NT2/D1 (cell line): ENCODE measurements at regions not wholly inside any gene's neighbourhood (a gene's known extent, or its start where the extent isn't known, plus 50 kb on each side); places are given as distances from the start of the nearest gene placed in this dataset.
A peak's percentile ranks its signal among the peaks of the same experiment; 100 is the strongest.

Experiments used
- DNase-seq: peaks from one replicate; pipeline ENCODE4 v3.0.0-alpha.2; 2011; ENCODE audit warnings: low read depth, low spot score
- H3K27me3 ChIP-seq: 2 replicates; pipeline ENCODE4 v1.6.0; 2011; ENCODE audit warnings: mild to moderate bottlenecking; ENCODE audit not compliant: insufficient read length, insufficient read depth
- H3K36me3 ChIP-seq: 2 replicates; pipeline ENCODE4 v1.6.1; 2011; ENCODE audit warnings: mild to moderate bottlenecking, low read length, mixed read lengths; ENCODE audit not compliant: insufficient read depth, insufficient read length
- H3K4me1 ChIP-seq: 2 replicates; pipeline ENCODE4 v1.5.1; 2011; ENCODE audit not compliant: insufficient read depth, insufficient read length
- H3K4me3 ChIP-seq: 2 replicates; pipeline ENCODE4 v1.5.1; 2011; ENCODE audit warnings: low read depth; ENCODE audit not compliant: insufficient read length
- H3K9ac ChIP-seq: 2 replicates; pipeline ENCODE4 v1.6.0; 2011; ENCODE audit warnings: low read depth; ENCODE audit not compliant: insufficient read length
- H3K9me3 ChIP-seq: 2 replicates; pipeline ENCODE4 v1.5.1; 2011; ENCODE audit warnings: mild to moderate bottlenecking, low read length; ENCODE audit not compliant: insufficient read depth
- SUZ12 ChIP-seq: IDR thresholded peaks from 2 replicates; pipeline ENCODE4 v1.6.1; 2011; ENCODE audit not compliant: insufficient read length, insufficient read depth; ENCODE audit errors: extremely low read depth
- YY1 ChIP-seq: IDR thresholded peaks from 2 replicates; pipeline ENCODE4 v1.6.1; 2011; ENCODE audit not compliant: insufficient read length, insufficient read depth
- ZNF274 ChIP-seq: IDR thresholded peaks from 2 replicates; pipeline ENCODE4 v1.6.1; 2011; ENCODE audit warnings: mild to moderate bottlenecking, low read depth, low read length

GRCh38 chr3:67856718-67857117 lies 202.3 kb upstream of the SUCLG2 start:
- TF ChIP-seq ZNF274 (no peak), SUZ12 (no peak), YY1 (no peak)

GRCh38 chr3:67854663-67855062 lies 200.3 kb upstream of the SUCLG2 start:
- Histone ChIP-seq H3K9me3 (no peaks in the 10 kb centered on the region), H3K4me1 (no peaks in the 10 kb centered on the region), H3K27me3 (no peaks in the 10 kb centered on the region), H3K36me3 (no peaks in the 10 kb centered on the region), H3K9ac (no peak overlapping the region), H3K4me3 (no peak overlapping the region)
- TF ChIP-seq YY1 (no peak), SUZ12 (no peak), ZNF274 (no peak)
- no peak for DNase-seq

More at GRCh38 chr3:67856718-67857117, 202.3 kb upstream of the SUCLG2 start:
- H3K4me3 ChIP-seq: no peak overlapping the region
- H3K4me1 ChIP-seq: no peaks in the 10 kb centered on the region
- no peak for DNase-seq
- H3K36me3 ChIP-seq: no peaks in the 10 kb centered on the region
- H3K27me3 ChIP-seq: no peaks in the 10 kb centered on the region
- H3K9ac ChIP-seq: no peak overlapping the region
- no peaks in the 10 kb centered on the region for H3K9me3 ChIP-seq

- no peaks in the 10 kb centered on the region for H3K36me3 ChIP-seq
- H3K4me1 ChIP-seq: no peaks in the 10 kb centered on the region
- H3K4me3 ChIP-seq: no peak overlapping the region
- H3K9ac ChIP-seq: no peak overlapping the region
- DNase-seq: no peak
- no peaks in the 10 kb centered on the region for H3K9me3 ChIP-seq
- no peak for TF ChIP-seq SUZ12
- TF ChIP-seq ZNF274: no peak
- H3K27me3 ChIP-seq: no peaks in the 10 kb centered on the region
Observed at GRCh38 chr3:67853520-67853919, 199.1 kb upstream of the SUCLG2 start.

GRCh38 chr3:67848299-67848698 lies 193.9 kb upstream of the SUCLG2 start:
- no peaks in the 10 kb centered on the region for H3K27me3 ChIP-seq
- TF ChIP-seq SUZ12 (no peak), ZNF274 (no peak), YY1 (no peak)
- no peak for DNase-seq
- H3K9me3 ChIP-seq: no peaks in the 10 kb centered on the region
- no peak overlapping the region for H3K9ac ChIP-seq
- no peaks in the 10 kb centered on the region for H3K36me3 ChIP-seq
- no peaks in the 10 kb centered on the region for H3K4me1 ChIP-seq
- no peak overlapping the region for H3K4me3 ChIP-seq

DNA sequence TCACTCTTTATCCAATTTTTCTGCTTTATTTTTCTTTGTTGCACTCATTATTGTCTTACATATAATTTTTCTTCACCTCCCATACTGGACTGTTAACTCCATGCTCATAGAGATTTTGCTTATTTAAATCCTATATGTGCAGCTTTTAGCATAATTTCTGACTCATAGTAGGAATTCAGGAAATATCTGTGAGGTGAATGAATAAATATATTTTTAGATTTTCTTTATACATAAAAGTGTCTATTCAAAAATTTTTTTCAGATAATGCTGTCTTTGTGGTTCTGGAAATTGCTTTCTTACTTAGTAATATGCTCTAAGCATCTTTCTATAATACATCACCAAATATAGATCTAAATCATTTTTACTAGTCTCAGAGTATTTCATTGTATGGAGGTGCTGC lies 191.8 kb upstream of the SUCLG2 start:
- Histone ChIP-seq H3K9ac (no peak overlapping the region), H3K27me3 (no peaks in the 10 kb centered on the region), H3K4me3 (no peak overlapping the region), H3K36me3 (no peaks in the 10 kb centered on the region), H3K4me1 (no peaks in the 10 kb centered on the region), H3K9me3 (no peaks in the 10 kb centered on the region)
- DNase-seq: no peak
- TF ChIP-seq SUZ12: no peak
- no peak for TF ChIP-seq YY1
- no peak for TF ChIP-seq ZNF274

GRCh38 chr3:67832817-67833216 lies 178.4 kb upstream of the SUCLG2 start:
- H3K27me3 ChIP-seq: no peaks in the 10 kb centered on the region
- no peak overlapping the region for H3K4me3 ChIP-seq
- no peak for TF ChIP-seq YY1
- no peak for TF ChIP-seq SUZ12
- no peaks in the 10 kb centered on the region for H3K36me3 ChIP-seq
- H3K9ac ChIP-seq: no peak overlapping the region
- no peak for DNase-seq
- peaks cover 22% of the 10 kb centered on the region for H3K9me3 ChIP-seq
- no peaks in the 10 kb centered on the region for H3K4me1 ChIP-seq

- Histone ChIP-seq H3K36me3 (no peaks in the 10 kb centered on the region), H3K9me3 (peaks cover 22% of the 10 kb centered on the region), H3K4me3 (no peak overlapping the region), H3K9ac (no peak overlapping the region), H3K27me3 (no peaks in the 10 kb centered on the region), H3K4me1 (no peaks in the 10 kb centered on the region)
- peak; percentile 27 for DNase-seq
- no peak for TF ChIP-seq YY1
- no peak for TF ChIP-seq SUZ12
- TF ChIP-seq ZNF274: no peak
Observed at GRCh38 chr3:67831262-67831661, 176.8 kb upstream of the SUCLG2 start.

DNA sequence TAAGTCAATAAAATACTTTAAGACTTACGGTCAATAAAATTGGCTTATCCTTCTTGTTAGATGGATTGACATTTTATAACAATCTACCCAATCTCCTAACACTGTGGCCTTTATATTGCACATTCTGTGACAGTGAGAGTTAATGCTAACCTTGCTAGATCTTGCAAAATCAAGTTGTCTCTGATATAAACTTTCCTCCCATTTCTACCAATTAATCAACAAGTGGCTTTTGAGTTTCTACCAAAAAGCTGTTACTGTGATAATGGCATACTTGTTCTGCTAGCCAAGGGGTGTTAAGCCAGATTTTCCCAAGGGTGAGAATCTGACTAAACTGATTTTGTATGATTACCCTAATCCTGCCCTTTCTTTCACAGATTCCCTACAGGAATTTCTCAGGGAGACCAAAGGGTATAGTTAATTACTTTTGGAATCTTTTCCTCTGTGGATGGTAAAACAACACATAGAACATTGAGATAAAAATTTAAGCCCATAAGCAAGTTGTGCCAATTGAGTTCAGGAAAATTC lies 174.1 kb upstream of the SUCLG2 start:
- no peak for DNase-seq
- no peaks in the 10 kb centered on the region for H3K4me1 ChIP-seq
- H3K4me3 ChIP-seq: no peak overlapping the region
- no peaks in the 10 kb centered on the region for H3K36me3 ChIP-seq
- peaks cover 22% of the 10 kb centered on the region for H3K9me3 ChIP-seq
- no peak overlapping the region for H3K9ac ChIP-seq
- no peak for TF ChIP-seq YY1
- no peak for TF ChIP-seq SUZ12
- no peak for TF ChIP-seq ZNF274
- H3K27me3 ChIP-seq: no peaks in the 10 kb centered on the region
